GM18498 (cell line): ENCODE measurements at regions not wholly inside any gene's neighbourhood (a gene's known extent, or its start where the extent isn't known, plus 50 kb on each side); places are given as distances from the start of the nearest gene placed in this dataset.

Source experiments
- ATAC-seq: cut with Tn5 transposase; IDR thresholded peaks from one replicate; pipeline ENCODE4 v1.9.1; 2021; ENCODE audit warnings: mild to moderate bottlenecking, moderate library complexity; ENCODE audit not compliant: unreplicated experiment

GRCh38 chr1:208298593-208299269, 54.5 kb upstream of the PLXNA2 start:
- ATAC-seq: no peak

GRCh38 chr1:208300084-208300770, 56.0 kb upstream of the PLXNA2 start:
- ATAC-seq: no peak

- no peak for ATAC-seq
Measured at GRCh38 chr1:208302699-208303238, 58.6 kb upstream of the PLXNA2 start.

GRCh38 chr1:208303743-208304712, 59.8 kb upstream of the PLXNA2 start:
- no peak for ATAC-seq

GRCh38 chr1:208308221-208308620, 64.0 kb upstream of the PLXNA2 start:
- no peak for ATAC-seq

GRCh38 chr1:208309771-208310170, 65.6 kb upstream of the PLXNA2 start:
- ATAC-seq: no peak

GRCh38 chr1:208312706-208313105, 68.5 kb upstream of the PLXNA2 start:
- no peak for ATAC-seq

- no peak for ATAC-seq
Measured at GRCh38 chr1:208314431-208314830, 70.2 kb upstream of the PLXNA2 start.

GRCh38 chr1:208318150-208318734, 74.1 kb upstream of the PLXNA2 start:
- no peak for ATAC-seq

GRCh38 chr1:208324005-208324404, 79.8 kb upstream of the PLXNA2 start:
- no peak for ATAC-seq

GRCh38 chr1:208326033-208326432, 81.8 kb upstream of the PLXNA2 start:
- no peak for ATAC-seq

GRCh38 chr1:208329300-208329699, 85.1 kb upstream of the PLXNA2 start:
- ATAC-seq: no peak

GRCh38 chr1:208332036-208332773, 88.0 kb upstream of the PLXNA2 start:
- ATAC-seq: no peak

GRCh38 chr1:208332774-208333126, 88.6 kb upstream of the PLXNA2 start:
- ATAC-seq: no peak

GRCh38 chr1:208333676-208334075, 89.5 kb upstream of the PLXNA2 start:
- no peak for ATAC-seq

GRCh38 chr1:208335371-208336136, 91.4 kb upstream of the PLXNA2 start:
- no peak for ATAC-seq

- no peak for ATAC-seq
Measured at GRCh38 chr1:208336137-208336518, 91.9 kb upstream of the PLXNA2 start.

GRCh38 chr1:208339911-208340310, 95.7 kb upstream of the PLXNA2 start:
- no peak for ATAC-seq

GRCh38 chr1:208343226-208343625, 99.0 kb upstream of the PLXNA2 start:
- ATAC-seq: no peak
